ENCODE measurements at regions not wholly inside any gene's neighbourhood (a gene's known extent, or its start where the extent isn't known, plus 50 kb on each side); places are given as distances from the start of the nearest gene placed in this dataset.

GRCh38 chr7:118478931-118479330 lies 254.4 kb downstream of the ANKRD7 start:
- DNase-seq (ENCODE audit: low read depth), result no peak
- Histone ChIP-seq H3K4me3 (ENCODE audit: low read depth, low read length) (no peak overlapping the region), H3K27me3 (ENCODE audit: control insufficient read depth, insufficient read depth, low read length) (no peaks in the 10 kb centered on the region), H3K36me3 (ENCODE audit: control insufficient read depth, insufficient read depth, low read length) (no peaks in the 10 kb centered on the region)
- TF ChIP-seq CTCF (IDR thresholded peaks at IDR 0.05; ENCODE audit: insufficient read depth, low read length, poor library complexity, severe bottlenecking), result no peak

GRCh38 chr7:118492466-118492865 lies 268.0 kb downstream of the ANKRD7 start:
- Histone ChIP-seq H3K4me3 (ENCODE audit: low read depth, low read length) (no peak overlapping the region), H3K36me3 (ENCODE audit: control insufficient read depth, insufficient read depth, low read length) (no peaks in the 10 kb centered on the region), H3K27me3 (ENCODE audit: control insufficient read depth, insufficient read depth, low read length) (no peaks in the 10 kb centered on the region)
- TF ChIP-seq CTCF (IDR thresholded peaks at IDR 0.05; ENCODE audit: insufficient read depth, low read length, poor library complexity, severe bottlenecking), result no peak
- DNase-seq (ENCODE audit: low read depth), result no peak

- no peak for DNase-seq (ENCODE audit: low read depth)
- H3K36me3 ChIP-seq (ENCODE audit: control insufficient read depth, insufficient read depth, low read length), result no peaks in the 10 kb centered on the region
- no peak overlapping the region for H3K4me3 ChIP-seq (ENCODE audit: low read depth, low read length)
- TF ChIP-seq CTCF (IDR thresholded peaks at IDR 0.05; ENCODE audit: insufficient read depth, low read length, poor library complexity, severe bottlenecking), result no peak
- H3K27me3 ChIP-seq (ENCODE audit: control insufficient read depth, insufficient read depth, low read length), result no peaks in the 10 kb centered on the region
Measured at GRCh38 chr7:118496138-118496644, 271.7 kb downstream of the ANKRD7 start.

GRCh38 chr7:118502235-118502634 lies 277.7 kb downstream of the ANKRD7 start:
- Histone ChIP-seq H3K36me3 (ENCODE audit: control insufficient read depth, insufficient read depth, low read length) (no peaks in the 10 kb centered on the region), H3K27me3 (ENCODE audit: control insufficient read depth, insufficient read depth, low read length) (no peaks in the 10 kb centered on the region), H3K4me3 (ENCODE audit: low read depth, low read length) (no peak overlapping the region)
- DNase-seq (ENCODE audit: low read depth), result no peak
- no peak for TF ChIP-seq CTCF (IDR thresholded peaks at IDR 0.05; ENCODE audit: insufficient read depth, low read length, poor library complexity, severe bottlenecking)

GRCh38 chr7:118511146-118511545 lies 286.6 kb downstream of the ANKRD7 start:
- Histone ChIP-seq H3K36me3 (ENCODE audit: control insufficient read depth, insufficient read depth, low read length) (no peaks in the 10 kb centered on the region), H3K27me3 (ENCODE audit: control insufficient read depth, insufficient read depth, low read length) (no peaks in the 10 kb centered on the region), H3K4me3 (ENCODE audit: low read depth, low read length) (no peak overlapping the region)
- no peak for DNase-seq (ENCODE audit: low read depth)
- TF ChIP-seq CTCF (IDR thresholded peaks at IDR 0.05; ENCODE audit: insufficient read depth, low read length, poor library complexity, severe bottlenecking), result no peak

GRCh38 chr7:118517275-118517674 lies 292.8 kb downstream of the ANKRD7 start:
- DNase-seq (ENCODE audit: low read depth), result peak; percentile 18
- H3K4me3 ChIP-seq (ENCODE audit: low read depth, low read length), result no peak overlapping the region
- no peaks in the 10 kb centered on the region for H3K27me3 ChIP-seq (ENCODE audit: control insufficient read depth, insufficient read depth, low read length)
- TF ChIP-seq CTCF (IDR thresholded peaks at IDR 0.05; ENCODE audit: insufficient read depth, low read length, poor library complexity, severe bottlenecking), result no peak
- H3K36me3 ChIP-seq (ENCODE audit: control insufficient read depth, insufficient read depth, low read length), result no peaks in the 10 kb centered on the region
